Kidney glomerular epithelial cell (primary cell): ENCODE measurements at regions not wholly inside any gene's neighbourhood (a gene's known extent, or its start where the extent isn't known, plus 50 kb on each side); places are given as distances from the start of the nearest gene placed in this dataset.

Experiments used
- DNase-seq: peaks from one replicate; lab custom pipeline; 2025; lab: John Stamatoyannopoulos, UW

- no peak for DNase-seq
Measured at GRCh38 chr3:82940124-82940523, 1178.7 kb upstream of the GBE1 start.

- DNase-seq = no peak
Measured at GRCh38 chr3:82939491-82940097, 1178.1 kb upstream of the GBE1 start.

GRCh38 chr3:82938821-82939328 lies 1177.4 kb upstream of the GBE1 start:
- no peak for DNase-seq

GRCh38 chr3:82927309-82928253 lies 1166.1 kb upstream of the GBE1 start:
- DNase-seq = no peak

- DNase-seq = no peak
Measured at GRCh38 chr3:82891028-82891427, 1129.6 kb upstream of the GBE1 start.

GRCh38 chr3:82883072-82883471 lies 1121.6 kb upstream of the GBE1 start:
- DNase-seq = no peak

GRCh38 chr3:82875401-82875800 lies 1114.0 kb upstream of the GBE1 start:
- no peak for DNase-seq

- no peak for DNase-seq
Measured at GRCh38 chr3:82839871-82840270, 1078.4 kb upstream of the GBE1 start.

- no peak for DNase-seq
Measured at GRCh38 chr3:82834098-82834497, 1072.7 kb upstream of the GBE1 start.

GRCh38 chr3:82824491-82824890 lies 1063.0 kb upstream of the GBE1 start:
- DNase-seq = no peak

- no peak for DNase-seq
Measured at GRCh38 chr3:82816086-82816485, 1054.6 kb upstream of the GBE1 start.

GRCh38 chr3:82815417-82816058 lies 1054.1 kb upstream of the GBE1 start:
- no peak for DNase-seq

GRCh38 chr3:82814660-82815059 lies 1053.2 kb upstream of the GBE1 start:
- no peak for DNase-seq

- no peak for DNase-seq
Measured at GRCh38 chr3:82807781-82808180, 1046.3 kb upstream of the GBE1 start.

GRCh38 chr3:82802501-82802900 lies 1041.1 kb upstream of the GBE1 start:
- DNase-seq = no peak

GRCh38 chr3:82800248-82800647 lies 1038.8 kb upstream of the GBE1 start:
- no peak for DNase-seq

- DNase-seq = no peak
Measured at GRCh38 chr3:82796765-82797164, 1035.3 kb upstream of the GBE1 start.

- no peak for DNase-seq
Measured at GRCh38 chr3:82791241-82791640, 1029.8 kb upstream of the GBE1 start.

GRCh38 chr3:82790307-82791097 lies 1029.1 kb upstream of the GBE1 start:
- no peak for DNase-seq

GRCh38 chr3:82783194-82783593 lies 1021.7 kb upstream of the GBE1 start:
- DNase-seq = no peak

GRCh38 chr3:82773207-82773606 lies 1011.8 kb upstream of the GBE1 start:
- no peak for DNase-seq

- no peak for DNase-seq
Measured at GRCh38 chr3:82764521-82764920, 1003.1 kb upstream of the GBE1 start.
